GM18870 (cell line): ENCODE measurements at regions not wholly inside any gene's neighbourhood (a gene's known extent, or its start where the extent isn't known, plus 50 kb on each side); places are given as distances from the start of the nearest gene placed in this dataset.
"Not testable (repeated sequence)": the region's sequence is repeated elsewhere in the genome, so short reads cannot be mapped to it uniquely, and the experiment has no call there.

Source experiments
- ATAC-seq: cut with Tn5 transposase; IDR thresholded peaks from one replicate; pipeline ENCODE4 v1.9.1; 2021; ENCODE audit warnings: moderate library complexity; ENCODE audit not compliant: unreplicated experiment

- ATAC-seq = no peak
Observed at GRCh38 chr6:48998574-48998973, 464.5 kb downstream of the MMUT start.

GRCh38 chr6:48996461-48997119 lies 466.5 kb downstream of the MMUT start:
- ATAC-seq = no peak

- no peak for ATAC-seq
Observed at GRCh38 chr6:48994811-48995210, 468.2 kb downstream of the MMUT start.

GRCh38 chr6:48990739-48991138 lies 472.3 kb downstream of the MMUT start:
- no peak for ATAC-seq

- ATAC-seq = no peak
Observed at GRCh38 chr6:48986845-48987244, 476.2 kb downstream of the MMUT start.

- ATAC-seq = no peak
Observed at GRCh38 chr6:48986105-48986504, 476.9 kb downstream of the MMUT start.

- ATAC-seq = no peak
Observed at GRCh38 chr6:48985025-48985424, 478.0 kb downstream of the MMUT start.

GRCh38 chr6:48983968-48984367 lies 479.1 kb downstream of the MMUT start:
- not testable (repeated sequence) for ATAC-seq

- ATAC-seq = no peak
Observed at GRCh38 chr6:48983377-48983776, 479.7 kb downstream of the MMUT start.

GRCh38 chr6:48979806-48980205 lies 483.2 kb downstream of the MMUT start:
- ATAC-seq = no peak

- no peak for ATAC-seq
Observed at GRCh38 chr6:48979085-48979484, 484.0 kb downstream of the MMUT start.

- ATAC-seq = no peak
Observed at GRCh38 chr6:48978016-48978415, 485.0 kb downstream of the MMUT start.

GRCh38 chr6:48977573-48977972 lies 485.5 kb downstream of the MMUT start:
- no peak for ATAC-seq

GRCh38 chr6:48973491-48973890 lies 489.6 kb downstream of the MMUT start:
- no peak for ATAC-seq

- no peak for ATAC-seq
Observed at GRCh38 chr6:48961781-48962415, 501.2 kb downstream of the MMUT start.

- ATAC-seq = no peak
Observed at GRCh38 chr6:48959251-48960060, 503.6 kb downstream of the MMUT start.

- no peak for ATAC-seq
Observed at GRCh38 chr6:48957781-48958180, 505.3 kb downstream of the MMUT start.

GRCh38 chr6:48951917-48952316 lies 511.1 kb downstream of the MMUT start:
- no peak for ATAC-seq

GRCh38 chr6:48944276-48944675 lies 518.8 kb downstream of the MMUT start:
- ATAC-seq = not testable (repeated sequence)

GRCh38 chr6:48933136-48933535 lies 529.9 kb downstream of the MMUT start:
- ATAC-seq = no peak

GRCh38 chr6:48928937-48929336 lies 534.1 kb downstream of the MMUT start:
- no peak for ATAC-seq

GRCh38 chr6:48922837-48923236 lies 540.2 kb downstream of the MMUT start:
- no peak for ATAC-seq
